ENCODE measurements at regions not wholly inside any gene's neighbourhood (a gene's known extent, or its start where the extent isn't known, plus 50 kb on each side); places are given as distances from the start of the nearest gene placed in this dataset.

- TF ChIP-seq CTCF (conservative IDR thresholded peaks at IDR 0.05 in 1 of 2, IDR thresholded peaks at IDR 0.05 in 1 of 2; ENCODE audit: extremely low read depth in 1 of 2, insufficient read depth in 1 of 2, low read depth in 1 of 2, low read length in 2 of 2) = no peak
- TF ChIP-seq EZH2 (IDR thresholded peaks at IDR 0.05; ENCODE audit: borderline replicate concordance, low read length) = no peak
Measured at GRCh38 chr15:94877833-94878232, 646.5 kb downstream of the MCTP2 start.
